ENCODE measurements at regions not wholly inside any gene's neighbourhood (a gene's known extent, or its start where the extent isn't known, plus 50 kb on each side); places are given as distances from the start of the nearest gene placed in this dataset.

- no peak for TF ChIP-seq EZH2phosphoT487 (IDR thresholded peaks at IDR 0.05; ENCODE audit: unreplicated experiment)
- TF ChIP-seq CREB1 (CRISPR knock-in tag; IDR thresholded peaks at IDR 0.05; ENCODE audit: low read depth) = no peak
- no peak for TF ChIP-seq JUNB (IDR thresholded peaks at IDR 0.05; ENCODE audit: unreplicated experiment)
- TF ChIP-seq ZNF462 (CRISPR knock-in tag; IDR thresholded peaks at IDR 0.05) = no peak
- no peak for TF ChIP-seq ZNF114 (CRISPR knock-in tag; IDR thresholded peaks at IDR 0.05)
- no peak for TF ChIP-seq REST (IDR thresholded peaks at IDR 0.05; ENCODE audit: unreplicated experiment)
- TF ChIP-seq CTCF (conservative IDR thresholded peaks at IDR 0.05; ENCODE audit: low read depth in 2 of 2) = no peak
- no peak for TF ChIP-seq EZH2 (IDR thresholded peaks at IDR 0.05; ENCODE audit: low read depth, unreplicated experiment)
- no peak for TF ChIP-seq POLR2AphosphoS5 (IDR thresholded peaks at IDR 0.05; ENCODE audit: low read depth)
- TF ChIP-seq ETS1 (IDR thresholded peaks at IDR 0.05) = no peak
- TF ChIP-seq ZNF331 (CRISPR knock-in tag; IDR thresholded peaks at IDR 0.05; ENCODE audit: low read depth) = no peak
- no peak for TF ChIP-seq NANOG (IDR thresholded peaks at IDR 0.05; ENCODE audit: borderline replicate concordance)
- no peak for TF ChIP-seq STAT1 (IDR thresholded peaks at IDR 0.05; ENCODE audit: unreplicated experiment)
- no peak overlapping the region for H3K4me3 ChIP-seq
- no peak overlapping the region for H3K4me2 ChIP-seq
- H3K4me1 ChIP-seq (ENCODE audit: insufficient read depth) = peaks cover 14% of the 10 kb centered on the region
- H3F3A ChIP-seq (replicated peaks; ENCODE audit: low read depth) = no peaks in the 10 kb centered on the region
- ATAC-seq (no peak), DNase-seq (ENCODE audit: low spot score) (no peak)
- no peak overlapping the region for H2AFZ ChIP-seq
- H3K9me2 ChIP-seq (ENCODE audit: insufficient read depth) = no peaks in the 10 kb centered on the region
- H3K79me2 ChIP-seq (replicated peaks; ENCODE audit: insufficient read depth) = no peaks in the 10 kb centered on the region
- H4K20me1 ChIP-seq (replicated peaks; ENCODE audit: insufficient read depth) = no peaks in the 10 kb centered on the region
- no peaks in the 10 kb centered on the region for H3K36me3 Mint-ChIP-seq (ENCODE audit: low read depth)
- H3K36me3 ChIP-seq (ENCODE audit: insufficient read depth) = no peaks in the 10 kb centered on the region
- no peak overlapping the region for H3K4me3 Mint-ChIP-seq
- no peaks in the 10 kb centered on the region; the same call in 2 of the 3 replicates for H3K9me3 Mint-ChIP-seq
- no peak overlapping the region for H3K27ac ChIP-seq (ENCODE audit: low read depth)
- H3K27me3 ChIP-seq (ENCODE audit: insufficient read depth) = no peaks in the 10 kb centered on the region
- H3K27me3 Mint-ChIP-seq (ENCODE audit: insufficient read depth, low read depth, poor library complexity) = no peaks in the 10 kb centered on the region
- H3K4me1 Mint-ChIP-seq = peaks cover 9% of the 10 kb centered on the region; the same call in 2 of the 3 replicates
- peak overlapping the region; percentile 35 for H3K27ac Mint-ChIP-seq
Observed at GRCh38 chr17:70426752-70427151, 257.4 kb downstream of the KCNJ2 start.

Data from GM23338 (cell line).